Lung (tissue), 11 donors: ENCODE measurements at regions not wholly inside any gene's neighbourhood (a gene's known extent, or its start where the extent isn't known, plus 50 kb on each side); places are given as distances from the start of the nearest gene placed in this dataset.

Experiments
- ATAC-seq: fragments of 200-7000 bp; cut with Tn5 transposase; one replicate; pipeline ENCODE4 v1.9.1; 2020; ENCODE audit warnings: moderate number of reproducible peaks; ENCODE audit not compliant: insufficient read depth, low FRiP score
- DNase-seq, 3 donors: peaks; one replicate each; pipeline ENCODE4 v3.0.0-alpha.2; 2013 to 2017
- H3K27ac ChIP-seq, 2 donors: one replicate each; pipeline ENCODE4 v1.5.1; 2013; ENCODE audit warnings: mild to moderate bottlenecking in 2 of 2, moderate library complexity in 2 of 2, control low read depth in 1 of 2, inconsistent platforms in 1 of 2, low read depth in 1 of 2, low read length in 1 of 2
- H3K27me3 ChIP-seq, 3 donors: one replicate each; pipeline ENCODE4 v1.5.1; 2013; ENCODE audit warnings: low read length in 2 of 3; ENCODE audit not compliant: control insufficient read depth in 3 of 3, insufficient read depth in 3 of 3
- H3K36me3 ChIP-seq, 4 donors: one replicate each; pipeline ENCODE4 v1.5.1; 2013; ENCODE audit warnings: low read length in 4 of 4, mild to moderate bottlenecking in 1 of 4, moderate library complexity in 1 of 4; ENCODE audit not compliant: control insufficient read depth in 4 of 4, insufficient read depth in 4 of 4
- H3K4me1 ChIP-seq, 5 donors: one replicate each; pipeline ENCODE4 v1.5.1; 2013; ENCODE audit warnings: low read length in 5 of 5, mild to moderate bottlenecking in 2 of 5, moderate library complexity in 1 of 5; ENCODE audit not compliant: control insufficient read depth in 5 of 5, insufficient read depth in 5 of 5
- H3K4me3 ChIP-seq: one replicate; pipeline ENCODE4 v1.5.1; 2013; ENCODE audit warnings: mild to moderate bottlenecking, control low read depth, moderate library complexity
- H3K9ac ChIP-seq, 2 donors: one replicate each; pipeline ENCODE4 v1.5.1; 2013; ENCODE audit warnings: low read length in 2 of 2, control low read depth in 1 of 2; ENCODE audit not compliant: insufficient read depth in 1 of 2
- H3K9me3 ChIP-seq, 4 donors: one replicate each; pipeline ENCODE4 v1.5.1; 2013; ENCODE audit warnings: low read length in 3 of 4, mild to moderate bottlenecking in 1 of 4, moderate library complexity in 1 of 4; ENCODE audit not compliant: control insufficient read depth in 4 of 4, insufficient read depth in 3 of 4
- WGBS, 2 donors: extraction: QIAGEN DNeasy Blood & Tissue Kit; methylation state at CpG; one replicate each; pipeline ENCODE4 v1.1.7; 2013; 5-methylcytosine and 5-hydroxymethylcytosine counted together
- TF ChIP-seq, protein P1 (sequence below): IDR thresholded peaks from 2 replicates; pipeline ENCODE4 v1.5.1; 2012; ENCODE audit warnings: mild to moderate bottlenecking; ENCODE audit errors: control extremely low read depth, extremely low read depth
- donor health status: control.
- donor health status: control.
- donor health status: Bipolar disorder and iron deficiency.
- donor health status: healthy.
- donor health status: DM: yes; HTN: yes; CAD: no.

DNA sequence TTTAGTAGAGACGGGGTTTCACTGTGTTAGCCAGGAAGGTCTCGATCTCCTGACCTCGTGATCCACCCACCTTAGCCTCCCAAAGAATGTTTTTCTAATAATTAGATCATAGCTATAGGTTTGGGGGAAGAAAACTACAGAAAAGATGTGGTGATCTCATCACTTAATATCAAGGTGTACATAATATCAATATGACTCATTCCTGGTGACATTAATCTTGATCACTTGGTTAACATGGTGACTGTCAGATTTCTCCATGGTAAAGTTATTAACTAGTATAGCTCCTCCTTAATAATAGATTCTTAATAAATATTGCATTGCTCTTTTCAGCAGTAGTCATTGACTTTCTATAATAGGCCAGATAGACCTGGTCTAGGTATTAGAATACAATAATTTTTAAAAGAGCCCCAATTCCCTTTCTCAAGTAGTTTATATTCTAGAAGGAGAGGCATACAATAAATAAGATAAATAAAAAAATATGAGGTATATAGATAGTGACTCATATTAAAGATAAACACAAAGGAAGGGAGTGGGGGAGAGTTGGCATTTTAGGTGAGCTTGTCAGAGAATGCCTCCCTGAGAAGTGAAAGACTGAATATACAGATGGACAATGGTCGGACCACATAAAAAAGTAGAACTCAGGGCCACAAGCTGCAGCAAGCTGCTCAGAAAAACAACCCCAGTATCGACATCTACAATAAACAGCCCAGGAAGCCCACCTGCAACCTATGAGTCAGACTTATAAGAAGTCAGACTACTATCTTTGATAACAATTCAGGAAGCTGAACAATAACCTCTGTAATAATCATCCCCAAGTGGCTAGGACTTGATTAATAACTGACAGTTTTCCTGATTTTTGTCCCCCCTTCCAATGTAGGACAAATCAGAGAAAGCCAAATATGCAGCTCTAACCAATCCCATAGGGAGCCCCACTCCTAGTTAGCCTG, 210.8 kb downstream of the RFC3 start:
- no peaks in the 10 kb centered on the region for H3K4me1 ChIP-seq
- WGBS, 2 donors = 90% methylated on average over 5 of the region's 5 CpGs
- DNase-seq = no peak
- no peak overlapping the region for H3K27ac ChIP-seq
- no peak overlapping the region for H3K4me3 ChIP-seq
- H3K36me3 ChIP-seq = no peaks in the 10 kb centered on the region
- TF ChIP-seq, protein P1, sequence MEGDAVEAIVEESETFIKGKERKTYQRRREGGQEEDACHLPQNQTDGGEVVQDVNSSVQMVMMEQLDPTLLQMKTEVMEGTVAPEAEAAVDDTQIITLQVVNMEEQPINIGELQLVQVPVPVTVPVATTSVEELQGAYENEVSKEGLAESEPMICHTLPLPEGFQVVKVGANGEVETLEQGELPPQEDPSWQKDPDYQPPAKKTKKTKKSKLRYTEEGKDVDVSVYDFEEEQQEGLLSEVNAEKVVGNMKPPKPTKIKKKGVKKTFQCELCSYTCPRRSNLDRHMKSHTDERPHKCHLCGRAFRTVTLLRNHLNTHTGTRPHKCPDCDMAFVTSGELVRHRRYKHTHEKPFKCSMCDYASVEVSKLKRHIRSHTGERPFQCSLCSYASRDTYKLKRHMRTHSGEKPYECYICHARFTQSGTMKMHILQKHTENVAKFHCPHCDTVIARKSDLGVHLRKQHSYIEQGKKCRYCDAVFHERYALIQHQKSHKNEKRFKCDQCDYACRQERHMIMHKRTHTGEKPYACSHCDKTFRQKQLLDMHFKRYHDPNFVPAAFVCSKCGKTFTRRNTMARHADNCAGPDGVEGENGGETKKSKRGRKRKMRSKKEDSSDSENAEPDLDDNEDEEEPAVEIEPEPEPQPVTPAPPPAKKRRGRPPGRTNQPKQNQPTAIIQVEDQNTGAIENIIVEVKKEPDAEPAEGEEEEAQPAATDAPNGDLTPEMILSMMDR = no peak
- no peak for ATAC-seq
- H3K9me3 ChIP-seq = peaks cover 0 to 8% (median 0%) of the 10 kb centered on the region in 4 donors
- H3K9ac ChIP-seq = no peak overlapping the region
- no peaks in the 10 kb centered on the region for H3K27me3 ChIP-seq

DNA sequence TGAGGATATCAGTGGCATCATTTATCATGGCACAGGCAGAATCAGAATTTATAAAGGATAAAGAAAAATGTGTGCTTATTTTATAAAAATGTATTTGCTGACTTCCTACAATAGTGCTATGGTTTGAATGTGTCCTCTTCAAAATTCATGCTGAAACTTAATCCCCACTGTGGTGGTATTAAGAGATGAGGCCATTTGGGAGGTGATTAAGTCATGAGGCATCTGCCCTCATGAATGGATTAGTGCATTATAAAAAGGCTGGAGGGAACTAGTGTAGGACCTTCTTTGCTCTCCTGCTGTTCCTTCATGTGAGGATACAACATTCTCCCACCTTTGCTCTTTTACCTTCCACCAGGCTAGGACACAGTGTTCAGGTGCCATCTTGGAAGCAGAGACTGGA, 212.8 kb downstream of the RFC3 start:
- no peaks in the 10 kb centered on the region for H3K27me3 ChIP-seq
- no peaks in the 10 kb centered on the region for H3K4me1 ChIP-seq
- no peak overlapping the region for H3K4me3 ChIP-seq
- TF ChIP-seq, protein P1 = no peak
- DNase-seq (no peak), ATAC-seq (no peak)
- H3K36me3 ChIP-seq = no peaks in the 10 kb centered on the region
- no peak overlapping the region for H3K27ac ChIP-seq
- H3K9ac ChIP-seq = no peak overlapping the region
- peaks cover 0 to 8% (median 0%) of the 10 kb centered on the region in 4 donors for H3K9me3 ChIP-seq

DNA sequence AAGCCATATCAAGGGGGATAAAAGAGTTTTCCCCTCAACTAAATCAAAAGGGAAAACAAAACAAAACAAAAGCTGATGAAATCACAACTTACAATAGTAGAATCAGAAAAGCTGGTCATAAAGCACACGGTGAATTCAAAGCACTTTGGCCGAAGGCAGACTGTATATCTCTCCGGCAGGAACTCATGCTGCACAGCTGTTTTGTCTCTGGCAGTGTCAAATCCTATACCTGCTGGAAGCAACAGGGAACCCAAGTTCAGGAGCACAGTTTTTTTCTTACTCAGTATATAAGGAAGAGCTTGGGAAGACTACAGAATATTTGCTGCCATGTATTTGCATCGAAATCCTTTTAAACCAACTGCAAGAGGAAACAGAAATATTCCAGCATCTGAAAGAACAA, 213.7 kb downstream of the RFC3 start:
- ATAC-seq (no peak), DNase-seq (no peak)
- TF ChIP-seq, protein P1 = no peak
- no peak overlapping the region for H3K9ac ChIP-seq
- no peaks in the 10 kb centered on the region for H3K36me3 ChIP-seq
- H3K9me3 ChIP-seq = peaks cover 0 to 2% (median 0%) of the 10 kb centered on the region in 4 donors
- WGBS, 2 donors = 82 to 84% methylated on average over 4 of the region's 4 CpGs
- H3K27me3 ChIP-seq = no peaks in the 10 kb centered on the region
- H3K4me1 ChIP-seq = no peaks in the 10 kb centered on the region
- no peak overlapping the region for H3K4me3 ChIP-seq
- no peak overlapping the region for H3K27ac ChIP-seq
